Epidermal melanocyte (primary cell): ENCODE measurements at regions not wholly inside any gene's neighbourhood (a gene's known extent, or its start where the extent isn't known, plus 50 kb on each side); places are given as distances from the start of the nearest gene placed in this dataset.
A peak's percentile ranks its signal among the peaks of the same experiment; 100 is the strongest.

Experiments used
- DNase-seq: peaks from one replicate; pipeline ENCODE4 v3.0.0; 2011; ENCODE audit warnings: low spot score; ENCODE audit not compliant: insufficient read length

DNA sequence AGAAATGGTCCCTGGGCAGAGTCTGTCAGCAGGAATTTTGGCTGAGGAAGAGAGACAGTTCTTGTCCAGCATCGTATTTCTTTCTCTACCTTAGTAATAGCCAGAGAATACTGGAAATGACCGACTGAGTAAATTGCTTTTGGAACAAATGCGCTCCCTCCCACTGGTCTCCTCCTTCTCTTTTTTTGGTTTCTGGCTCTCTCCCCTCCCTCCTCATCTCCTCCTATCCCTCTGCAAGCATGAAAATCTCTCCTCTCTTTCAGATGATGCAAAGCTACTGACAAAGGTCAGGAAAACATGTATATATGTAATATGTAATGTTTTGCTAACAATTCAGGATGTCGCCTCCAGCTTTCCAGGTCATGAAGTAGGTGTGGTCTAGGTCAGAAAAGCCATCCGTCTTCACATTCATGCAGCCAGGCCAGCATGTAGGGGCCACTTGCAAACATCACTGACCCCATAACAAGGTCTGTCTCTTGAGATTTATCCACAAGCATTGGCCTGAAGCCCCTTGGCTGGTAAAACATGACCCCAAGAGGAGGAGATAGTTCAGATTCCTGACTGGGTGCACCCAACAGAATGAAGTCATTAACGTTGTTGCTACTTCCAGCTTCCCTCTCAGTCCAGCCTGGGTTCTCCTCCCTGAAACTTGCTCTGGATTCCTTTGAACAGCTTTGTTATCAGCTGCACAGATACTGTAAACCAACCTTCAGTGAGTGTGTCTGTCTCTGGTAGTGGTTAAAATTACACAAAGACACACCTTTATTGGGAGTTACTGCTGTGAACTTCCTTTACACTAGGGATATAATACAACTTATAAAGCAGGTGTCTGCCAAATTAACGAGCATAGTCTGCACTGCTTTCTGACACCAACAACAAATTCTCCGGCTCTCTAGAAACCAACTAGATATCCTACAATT is 864.4 kb upstream of the KLHL29 start:
- no peak for DNase-seq

DNA sequence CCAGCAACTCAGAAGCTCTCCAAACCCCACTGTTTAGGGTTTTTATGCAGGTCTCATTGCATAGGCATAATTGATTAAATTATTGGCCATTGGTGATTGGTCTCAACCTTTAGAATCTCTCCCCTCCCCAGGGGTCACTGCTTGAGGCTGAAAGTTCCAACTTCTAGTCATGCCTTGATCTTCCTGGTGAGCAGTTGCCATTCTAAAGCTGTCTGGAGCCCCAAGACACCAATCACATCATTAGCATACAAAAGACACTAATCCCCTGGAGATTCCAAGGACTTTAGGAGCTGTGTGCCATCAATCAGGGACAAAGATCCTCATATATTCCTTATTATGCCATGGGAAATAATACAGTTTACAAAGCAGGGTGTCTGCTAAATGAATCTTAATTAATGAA is 863.4 kb upstream of the KLHL29 start:
- DNase-seq = no peak

DNA sequence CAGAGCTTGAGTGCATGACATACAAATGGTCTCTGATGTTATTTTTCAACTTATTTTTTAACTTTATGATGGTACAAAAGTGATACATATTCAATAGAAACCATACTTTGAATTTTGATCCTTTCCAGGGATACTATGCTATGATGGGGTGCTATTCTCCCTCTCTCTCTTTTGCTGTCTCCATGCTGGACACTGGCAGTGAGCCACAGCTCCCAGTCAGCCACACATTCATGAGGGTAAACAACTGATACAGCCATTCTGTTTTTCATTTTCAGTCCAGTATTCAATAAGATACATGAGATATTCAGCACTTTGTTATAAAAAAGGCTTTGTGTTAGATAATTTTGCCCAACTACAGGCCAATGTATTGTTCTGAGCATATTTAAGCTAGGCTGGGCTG is 859.3 kb upstream of the KLHL29 start:
- no peak for DNase-seq

DNA sequence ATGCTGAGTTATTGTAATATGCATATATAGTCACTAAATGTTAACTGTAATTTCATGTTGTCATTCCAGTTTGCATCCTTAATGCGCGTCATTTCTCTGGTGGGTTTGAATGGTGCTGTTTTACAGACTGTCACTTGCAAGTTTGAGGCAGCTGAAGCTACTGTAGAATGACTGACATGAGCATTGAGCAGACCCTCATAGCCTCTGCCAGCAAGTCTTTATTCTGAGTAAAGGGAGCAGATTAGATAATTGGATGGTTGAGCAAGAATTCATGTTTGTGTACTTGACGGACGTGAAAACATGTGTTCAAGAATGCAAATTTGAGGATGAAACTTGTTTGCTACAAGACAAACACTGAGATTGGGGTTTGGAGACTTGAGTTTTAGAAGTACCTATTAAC is 854.8 kb upstream of the KLHL29 start:
- no peak for DNase-seq

DNA sequence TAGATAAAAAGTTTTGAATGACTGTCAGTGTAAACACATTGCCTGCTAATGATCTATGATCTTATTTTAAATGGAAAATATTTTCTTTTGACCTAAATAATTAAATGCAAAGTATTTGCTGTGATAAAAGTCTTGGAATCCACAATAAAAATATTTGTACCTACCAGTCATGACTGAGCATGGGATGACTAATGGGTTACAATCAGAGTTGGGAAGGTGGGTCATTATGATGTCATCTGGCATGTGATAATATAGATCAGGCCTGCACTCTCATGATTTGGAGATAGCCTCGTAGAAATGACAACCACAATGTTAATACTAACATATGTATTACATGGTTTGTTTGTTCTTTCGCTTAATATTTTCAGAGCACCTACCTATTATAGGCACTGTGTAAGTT is 848.8 kb upstream of the KLHL29 start:
- DNase-seq = no peak

DNA sequence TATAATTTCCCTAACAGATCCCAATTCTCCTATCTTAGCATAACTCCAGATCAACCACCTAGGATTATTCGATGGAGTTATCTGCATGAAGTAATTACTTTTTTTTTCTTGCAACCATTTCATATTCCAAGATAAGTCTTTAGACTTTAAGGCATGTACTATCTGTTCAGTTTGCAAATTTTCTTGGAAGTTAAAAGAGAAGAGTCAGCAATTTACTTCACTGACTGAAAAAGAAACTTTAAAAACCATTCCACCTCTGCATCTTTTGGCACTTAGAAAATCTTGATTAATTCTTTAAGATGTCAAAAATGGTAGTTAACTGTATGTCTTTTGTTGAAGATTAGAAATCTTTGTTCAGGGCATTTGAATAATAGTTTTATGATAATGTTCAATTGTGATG is 830.5 kb upstream of the KLHL29 start:
- DNase-seq = no peak

DNA sequence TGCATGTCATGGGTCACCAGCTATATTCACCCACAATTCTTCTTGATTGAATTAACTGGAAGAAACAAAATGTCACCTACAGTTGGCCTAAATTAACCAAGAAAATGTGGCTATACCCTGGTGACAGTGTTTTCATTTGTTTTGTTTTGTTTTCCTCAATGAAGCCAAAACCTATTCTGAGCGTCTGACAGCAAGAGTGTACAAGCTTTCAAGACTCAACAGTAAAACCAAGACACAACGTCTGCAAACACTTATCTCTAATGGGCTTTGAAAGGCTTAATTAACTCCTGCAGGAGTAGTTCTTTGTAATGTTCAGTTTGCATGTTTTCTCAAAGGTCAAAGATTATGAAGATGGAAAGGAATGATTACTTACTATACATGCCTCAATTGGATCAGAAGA is 827.6 kb upstream of the KLHL29 start:
- no peak for DNase-seq

DNA sequence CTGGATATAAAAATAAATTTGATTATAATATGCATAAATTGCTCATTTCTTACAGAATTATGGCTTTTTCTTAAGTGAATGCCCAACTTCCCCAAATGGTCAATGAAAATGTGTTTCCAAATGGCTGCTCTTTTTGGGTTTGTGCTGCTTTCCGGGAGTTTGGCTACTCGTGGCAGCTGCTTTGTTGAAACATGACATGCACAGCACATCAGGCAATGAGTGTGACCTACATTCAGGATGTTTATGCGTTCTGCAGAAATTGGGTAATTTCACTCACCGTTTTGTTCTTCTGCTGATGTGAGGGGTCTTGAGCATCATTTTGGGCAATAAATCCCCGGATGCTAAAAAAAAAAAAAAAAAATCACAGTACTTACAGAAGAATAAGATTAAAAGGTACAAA is 825.0 kb upstream of the KLHL29 start:
- DNase-seq = no peak

DNA sequence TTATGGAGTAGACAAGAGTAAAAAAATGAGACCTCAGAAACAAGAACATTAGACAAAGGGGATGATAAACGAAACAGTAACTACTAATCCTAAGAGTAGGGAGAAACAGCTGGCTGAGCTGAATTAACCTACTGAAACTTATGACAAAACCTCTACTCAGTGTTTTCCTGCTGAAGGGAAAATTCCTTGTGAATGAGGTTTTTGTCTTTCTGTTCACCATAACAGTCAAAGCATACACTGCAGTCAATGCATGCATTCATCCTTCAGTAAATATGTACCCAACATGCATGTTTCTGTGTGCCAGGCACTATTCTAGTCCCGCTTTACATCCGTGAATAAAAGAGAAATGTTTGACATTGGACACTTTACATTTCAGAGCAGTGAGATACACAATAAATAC is 805.6 kb upstream of the KLHL29 start:
- peak; percentile 50 for DNase-seq

DNA sequence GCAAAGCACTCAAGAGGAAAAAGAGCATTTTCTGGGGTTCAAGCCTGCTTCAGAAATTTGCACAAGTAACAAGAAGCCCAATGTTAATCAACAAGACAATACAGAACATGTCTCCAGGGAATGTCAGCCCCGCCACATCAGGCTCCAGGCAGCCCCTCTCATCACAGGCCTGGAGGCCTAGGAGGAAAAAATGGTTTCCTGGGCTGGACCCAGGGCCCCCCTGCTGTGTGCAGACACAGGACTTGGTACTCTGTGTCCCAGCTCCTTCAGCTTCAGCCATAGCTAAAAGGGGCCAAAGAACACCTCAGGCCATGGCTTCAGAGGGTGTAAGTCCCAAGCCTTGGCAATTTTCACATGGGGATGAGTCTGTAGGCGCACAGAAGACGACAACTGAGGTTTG is 802.9 kb upstream of the KLHL29 start:
- DNase-seq = no peak

DNA sequence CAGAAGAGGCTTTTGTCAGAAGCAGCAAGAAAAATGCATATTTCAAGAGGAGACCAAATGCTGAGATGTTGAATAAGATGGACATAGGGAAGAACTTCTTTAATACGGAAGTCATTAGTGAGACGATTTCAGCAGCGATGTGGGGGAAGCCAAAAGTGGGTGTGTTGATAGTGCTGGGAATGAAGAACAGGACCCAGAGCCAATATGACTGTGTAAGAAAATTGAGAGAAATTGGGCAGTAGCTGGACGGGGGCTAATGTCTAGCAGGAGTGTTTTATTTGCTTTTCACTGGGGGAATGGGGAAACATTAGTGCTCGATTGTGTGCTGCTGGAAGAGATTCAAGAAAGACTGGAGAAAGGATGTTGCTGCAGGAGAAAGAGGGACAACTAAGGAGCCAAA is 788.7 kb upstream of the KLHL29 start:
- DNase-seq = no peak

DNA sequence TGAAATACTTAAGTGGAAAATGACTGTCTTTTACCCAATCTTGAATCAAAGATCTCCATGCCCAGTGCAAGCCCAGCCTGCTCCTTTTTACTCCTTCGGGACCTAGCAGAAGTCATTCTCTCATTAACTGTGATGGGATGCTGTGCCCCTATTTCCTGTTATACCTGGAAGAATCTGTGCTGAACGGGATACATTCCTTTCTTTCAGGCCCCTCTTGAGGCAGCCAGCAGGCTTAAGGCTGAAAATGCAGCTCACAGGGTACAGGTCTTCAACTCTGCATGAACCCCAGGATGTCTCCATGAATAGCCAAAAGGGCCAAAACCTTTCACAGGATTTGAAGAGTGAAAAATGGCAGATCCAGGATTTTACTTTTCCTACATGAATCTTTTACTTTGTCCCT is 784.8 kb upstream of the KLHL29 start:
- no peak for DNase-seq

DNA sequence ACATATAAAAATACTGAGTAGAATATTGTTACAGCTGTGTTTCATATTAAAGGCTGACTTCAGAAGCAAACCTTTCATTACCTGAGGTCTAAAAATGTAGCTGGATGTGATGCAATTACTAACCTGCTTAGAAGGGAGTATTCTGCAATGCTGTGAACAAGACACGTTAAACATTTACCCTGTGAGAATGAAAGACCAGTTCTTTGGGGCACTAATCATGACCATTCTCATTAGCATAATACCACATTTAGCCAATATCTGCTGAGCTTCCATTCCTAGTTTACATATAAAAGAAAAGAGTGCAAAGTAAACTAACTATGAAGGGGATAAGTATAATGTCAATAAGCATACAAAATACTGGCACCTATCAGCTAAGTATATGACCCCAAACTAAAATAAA is 784.0 kb upstream of the KLHL29 start:
- DNase-seq = no peak

DNA sequence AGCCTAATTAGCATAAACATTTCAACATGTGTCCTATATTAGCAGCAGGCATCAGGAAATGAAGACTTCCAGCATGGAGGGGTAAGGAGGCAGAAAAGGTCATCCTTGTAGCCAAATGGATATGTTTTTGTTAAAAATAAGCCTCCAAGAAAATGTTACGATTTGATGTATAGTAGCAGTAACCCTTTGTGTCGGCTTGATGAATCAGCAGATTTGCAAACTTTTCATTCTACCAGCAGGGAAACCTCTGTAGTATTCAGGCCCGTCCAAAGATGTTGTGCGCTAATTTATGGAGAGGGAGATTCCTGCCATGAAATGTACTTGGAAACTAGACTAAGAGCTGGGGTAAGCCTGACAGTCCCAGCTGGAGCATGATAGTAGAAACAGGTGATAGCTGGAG is 780.8 kb upstream of the KLHL29 start:
- DNase-seq = no peak

DNA sequence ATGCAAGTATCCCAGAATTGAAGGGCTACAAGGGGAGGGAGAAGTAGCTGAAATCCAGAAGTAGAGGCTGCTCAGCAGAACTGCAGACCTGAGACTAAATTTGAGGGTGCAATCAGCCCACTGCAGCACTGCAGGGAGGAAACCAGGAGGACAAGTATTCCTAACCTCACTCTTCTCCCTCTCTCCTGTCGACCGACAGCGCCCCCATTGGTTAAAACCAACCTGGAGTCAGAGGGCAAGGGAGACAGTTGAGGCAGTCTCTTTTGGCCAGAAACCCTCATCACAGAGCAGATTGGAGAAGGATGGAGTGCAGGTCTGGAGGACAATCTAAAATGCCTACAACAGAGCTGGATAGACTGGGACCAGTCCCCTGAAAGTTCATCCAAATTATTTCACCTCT is 768.9 kb upstream of the KLHL29 start:
- no peak for DNase-seq

DNA sequence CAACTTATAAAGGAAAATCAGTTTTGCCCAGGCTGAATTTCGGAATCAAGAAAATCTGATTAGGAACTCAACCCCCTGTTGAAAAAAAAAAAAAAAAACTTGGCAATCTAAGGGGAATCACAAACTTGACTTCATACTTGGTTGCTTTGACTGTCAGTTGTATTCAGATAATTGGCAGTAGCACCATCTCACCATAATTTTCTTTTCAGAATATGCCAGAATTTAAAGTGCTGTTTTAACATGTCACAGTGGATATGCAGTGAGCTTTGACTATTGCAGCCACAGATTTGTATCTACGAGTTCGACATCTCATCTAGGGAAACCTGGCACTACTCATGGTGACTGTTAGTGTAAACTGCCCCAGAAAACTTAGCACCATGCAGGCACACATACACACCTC is 761.4 kb upstream of the KLHL29 start:
- no peak for DNase-seq

DNA sequence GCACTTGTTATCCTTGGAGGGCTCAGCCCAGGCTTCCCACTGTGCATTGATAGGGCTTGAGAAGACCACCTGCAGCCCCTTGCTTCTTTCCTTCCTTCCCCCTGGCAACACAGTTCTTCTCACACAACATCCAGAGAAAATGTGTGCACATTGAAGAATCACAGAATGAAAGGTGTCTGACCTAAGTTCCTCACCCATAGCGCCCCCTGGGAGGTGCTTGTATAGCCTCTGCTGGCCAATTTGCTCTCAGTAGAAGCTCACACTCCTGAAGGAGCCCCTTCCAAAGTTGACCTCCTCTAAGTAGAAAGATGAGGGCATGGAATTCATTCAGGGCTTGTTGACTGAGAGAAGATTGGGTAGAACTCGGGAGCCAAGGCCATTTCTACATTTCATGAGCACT is 758.4 kb upstream of the KLHL29 start:
- no peak for DNase-seq

DNA sequence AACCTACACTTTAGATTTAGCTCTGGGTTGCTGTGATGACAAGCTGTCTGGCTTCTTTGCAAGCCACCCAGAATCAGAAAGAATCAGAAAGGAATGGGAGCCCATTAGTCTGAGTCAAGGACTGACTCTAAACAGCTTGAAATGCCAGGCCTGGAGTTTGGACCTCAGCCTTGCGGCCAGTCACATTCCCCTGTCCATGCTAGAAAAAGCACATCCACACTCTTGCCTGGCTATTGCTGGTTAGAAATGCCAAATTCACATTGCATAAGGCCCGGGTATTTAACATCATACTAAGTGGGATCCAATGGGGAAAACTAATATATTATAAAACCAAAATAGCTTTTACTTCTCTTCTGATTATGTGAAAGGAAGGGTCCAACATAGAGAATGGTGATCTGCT is 756.8 kb upstream of the KLHL29 start:
- DNase-seq = no peak

DNA sequence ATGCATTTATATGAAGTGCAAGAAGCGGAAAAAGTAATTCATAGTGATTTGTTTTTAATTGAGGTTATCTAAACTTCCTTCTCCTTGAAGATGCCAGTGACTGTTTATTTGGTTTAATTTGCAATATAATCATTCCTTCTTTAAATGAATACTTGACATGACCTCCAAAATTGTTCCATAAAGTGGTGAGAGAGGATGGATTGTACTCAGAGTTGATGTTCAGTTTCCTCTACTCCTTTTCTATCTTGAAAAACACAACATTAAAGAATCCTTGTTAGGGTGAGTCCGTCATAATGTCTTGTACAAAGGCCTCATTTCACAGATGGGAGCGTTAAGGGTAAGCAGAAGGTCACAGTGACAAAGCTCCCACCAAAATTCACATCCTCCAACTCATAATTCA is 756.1 kb upstream of the KLHL29 start:
- no peak for DNase-seq

DNA sequence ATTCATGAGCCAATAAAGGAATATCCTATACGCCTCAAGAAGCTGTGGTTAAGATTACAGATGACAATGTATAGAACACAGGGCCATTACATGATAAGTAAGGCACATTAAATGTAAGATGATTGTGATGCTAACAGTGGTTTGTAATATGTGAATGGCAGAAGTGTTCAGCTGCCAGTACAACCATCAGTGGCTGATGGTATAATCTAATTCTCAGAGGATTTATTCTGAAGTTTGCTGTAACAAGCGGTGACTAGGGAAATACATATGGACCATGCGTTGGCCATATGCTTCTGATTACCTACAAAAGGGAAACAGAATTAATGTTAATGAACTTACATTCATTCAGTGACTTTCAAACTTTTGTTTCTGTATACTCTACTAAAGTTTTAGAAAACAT is 750.8 kb upstream of the KLHL29 start:
- DNase-seq = no peak

DNA sequence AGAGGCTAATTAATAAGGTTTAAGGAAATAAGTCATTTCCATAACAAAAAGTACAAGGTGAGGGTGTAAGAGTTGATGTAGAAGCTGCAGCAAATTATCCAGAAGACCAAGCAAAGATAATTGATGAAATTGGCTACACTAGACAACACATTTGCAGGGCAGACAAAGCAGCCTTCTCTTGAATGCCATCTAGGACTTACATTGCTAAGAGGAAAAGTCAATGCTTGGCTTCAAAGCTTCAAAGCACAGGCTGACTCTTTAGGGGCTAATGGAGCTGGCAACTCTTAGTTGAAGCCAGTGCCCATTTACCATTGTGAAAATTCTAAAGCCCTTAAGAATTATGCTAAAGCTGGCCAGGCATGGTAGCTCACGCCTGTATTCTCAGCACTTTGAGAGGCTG is 728.6 kb upstream of the KLHL29 start:
- DNase-seq = no peak

DNA sequence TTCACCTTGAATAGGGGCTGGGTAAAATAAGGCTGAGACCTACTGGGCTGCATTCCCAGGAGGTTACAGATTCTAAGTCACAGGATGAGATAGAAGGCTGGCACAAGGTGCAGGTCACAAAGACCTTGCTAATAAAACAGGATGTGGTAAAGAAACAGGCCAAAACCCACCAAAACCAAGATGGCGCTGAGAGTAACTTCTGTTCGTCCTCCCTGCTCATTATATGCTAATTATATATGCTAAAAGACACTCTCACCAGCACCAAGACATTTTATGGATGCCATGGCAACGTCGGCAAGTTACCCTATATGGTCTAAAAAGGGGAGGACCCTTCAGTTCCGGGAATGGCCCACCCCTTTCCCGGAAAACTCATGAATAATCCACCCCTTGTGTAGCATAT is 711.5 kb upstream of the KLHL29 start:
- DNase-seq = no peak

DNA sequence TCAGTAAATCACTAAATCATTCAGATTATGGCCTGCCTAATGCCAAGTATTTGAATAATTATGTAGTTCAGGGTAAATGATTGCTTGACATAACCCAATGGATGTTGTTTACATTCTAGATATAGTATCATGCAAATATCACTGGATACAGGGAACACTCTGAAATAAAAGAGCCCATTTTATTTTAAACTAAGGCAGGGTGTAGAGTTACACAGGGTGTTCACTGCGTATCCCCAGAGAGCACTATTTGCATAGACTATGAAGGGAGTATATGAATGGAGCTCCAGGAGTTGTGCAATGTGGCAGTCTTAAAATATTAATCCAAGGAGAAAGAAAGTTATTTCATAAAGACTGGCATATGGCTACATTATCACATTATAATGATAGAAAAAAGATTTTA is 701.1 kb upstream of the KLHL29 start:
- DNase-seq = no peak

DNA sequence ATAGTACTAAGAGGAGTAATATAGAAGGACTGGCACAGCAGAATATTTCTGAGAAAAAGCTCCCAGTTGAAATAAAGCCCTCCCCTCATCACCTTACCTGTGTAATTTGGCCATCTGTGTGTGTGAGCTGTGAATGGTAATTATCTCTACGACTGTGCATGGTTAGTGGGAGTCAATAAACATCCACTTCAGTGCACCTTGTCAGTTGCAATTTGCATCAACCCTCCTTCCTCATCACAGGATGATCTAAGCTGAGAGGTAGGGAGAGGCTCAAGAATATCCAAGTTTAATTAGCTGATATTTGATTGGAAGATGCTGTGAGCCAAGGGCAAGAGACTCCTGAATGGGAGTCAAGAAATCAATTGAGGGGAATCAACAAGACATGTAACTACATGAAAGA is 694.9 kb upstream of the KLHL29 start:
- DNase-seq = no peak
